Liver (tissue), 8 donors: ENCODE measurements at regions not wholly inside any gene's neighbourhood (a gene's known extent, or its start where the extent isn't known, plus 50 kb on each side); places are given as distances from the start of the nearest gene placed in this dataset.

Source experiments
- DNase-seq: peaks from one replicate; pipeline ENCODE4 v3.0.0-alpha.2; 2017; ENCODE audit warnings: low spot score
- H3K27ac ChIP-seq, 2 donors: one replicate each; pipeline ENCODE4 v1.7.0; 2013; ENCODE audit warnings: inconsistent platforms in 2 of 2, low read length in 2 of 2, control low read depth in 1 of 2, low read depth in 1 of 2, mild to moderate bottlenecking in 1 of 2
- H3K27me3 ChIP-seq, 4 donors: one replicate each; pipeline versions ENCODE4 v1.6.1 to v1.7.0; 2013; ENCODE audit warnings: low read length in 3 of 4, inconsistent platforms in 1 of 4, mild to moderate bottlenecking in 1 of 4, moderate library complexity in 1 of 4; ENCODE audit not compliant: control insufficient read depth in 4 of 4, insufficient read depth in 4 of 4
- H3K36me3 ChIP-seq, 4 donors: one replicate each; pipeline versions ENCODE4 v1.6.1 to v1.7.0; 2013; ENCODE audit warnings: low read length in 3 of 4, mild to moderate bottlenecking in 3 of 4, low read depth in 1 of 4, moderate library complexity in 1 of 4; ENCODE audit not compliant: control insufficient read depth in 4 of 4, insufficient read depth in 3 of 4
- H3K4me1 ChIP-seq, 4 donors: one replicate each; pipeline versions ENCODE4 v1.6.1 to v1.7.0; 2013; ENCODE audit warnings: low read length in 3 of 4, mild to moderate bottlenecking in 3 of 4, moderate library complexity in 1 of 4; ENCODE audit not compliant: control insufficient read depth in 4 of 4, insufficient read depth in 4 of 4
- H3K4me3 ChIP-seq, 3 donors: one replicate each; pipeline versions ENCODE4 v1.6.1 to v1.7.0; 2013; ENCODE audit warnings: low read length in 3 of 3, control low read depth in 1 of 3, low read depth in 1 of 3, mild to moderate bottlenecking in 1 of 3
- H3K9ac ChIP-seq, 2 donors: one replicate each; pipeline ENCODE4 v1.7.0; 2013; ENCODE audit warnings: low read length in 2 of 2, mild to moderate bottlenecking in 2 of 2, moderate library complexity in 2 of 2, control low read depth in 1 of 2, low read depth in 1 of 2
- H3K9me3 ChIP-seq, 4 donors: one replicate each; pipeline versions ENCODE4 v1.6.1 to v1.7.0; 2013; ENCODE audit warnings: low read length in 3 of 4; ENCODE audit not compliant: control insufficient read depth in 4 of 4
- EGR1 ChIP-seq, 2 donors: IDR thresholded peaks; 2 replicates each; pipeline ENCODE4 v1.6.1; 2016 to 2018; ENCODE audit warnings: antibody characterized with exemption in 2 of 2, low read depth in 2 of 2
- GABPA ChIP-seq, 2 donors: IDR thresholded peaks in 1 of 2; conservative IDR thresholded peaks in 1 of 2; 2 replicates each; pipeline ENCODE4 v1.6.1; 2016; ENCODE audit warnings: antibody characterized with exemption in 2 of 2, mild to moderate bottlenecking in 1 of 2, moderate library complexity in 1 of 2
- HNF4G ChIP-seq: IDR thresholded peaks from 2 replicates; pipeline ENCODE4 v1.6.1; 2016; ENCODE audit warnings: antibody characterized with exemption
- JUND ChIP-seq, 2 donors: IDR thresholded peaks; 2 replicates each; pipeline ENCODE4 v1.6.1; 2016; ENCODE audit warnings: antibody characterized with exemption in 2 of 2
- RAD21 ChIP-seq, 2 donors: IDR thresholded peaks; 2 replicates each; pipeline ENCODE4 v1.6.1; 2016; ENCODE audit warnings: antibody characterized with exemption in 2 of 2, mild to moderate bottlenecking in 2 of 2
- SP1 ChIP-seq: IDR thresholded peaks from 2 replicates; pipeline ENCODE4 v1.6.1; 2018; ENCODE audit warnings: antibody characterized with exemption, mild to moderate bottlenecking
- TAF1 ChIP-seq: conservative IDR thresholded peaks from 2 replicates; pipeline ENCODE4 v1.6.1; 2016; ENCODE audit warnings: antibody characterized with exemption, mild to moderate bottlenecking
- YY1 ChIP-seq: IDR thresholded peaks from 2 replicates; pipeline ENCODE4 v1.6.1; 2016; ENCODE audit warnings: antibody characterized with exemption, mild to moderate bottlenecking
- WGBS: extraction: QIAGEN DNeasy Blood & Tissue Kit; methylation state at CpG from one replicate; pipeline ENCODE4 v1.1.7; 2013; 5-methylcytosine and 5-hydroxymethylcytosine counted together
- TF ChIP-seq, protein P1 (sequence below): IDR thresholded peaks from 2 replicates; pipeline ENCODE4 v1.6.1; 2016; ENCODE audit warnings: antibody characterized with exemption
- TF ChIP-seq, protein P2 (sequence below): fragments of 150-350 bp; IDR thresholded peaks from 2 replicates; pipeline ENCODE4 v1.5.1; 2017; ENCODE audit warnings: improper control_type of control experiment, low read depth, low read length; ENCODE audit not compliant: missing input control
- TF ChIP-seq, protein P3 (sequence below): IDR thresholded peaks from 2 replicates; pipeline ENCODE4 v1.6.1; 2016; ENCODE audit warnings: antibody characterized with exemption, mild to moderate bottlenecking
- donor health status: healthy.
- donor health status: healthy.
- donor health status: healthy.
- donor health status: healthy.
- donor health status: healthy.

DNA sequence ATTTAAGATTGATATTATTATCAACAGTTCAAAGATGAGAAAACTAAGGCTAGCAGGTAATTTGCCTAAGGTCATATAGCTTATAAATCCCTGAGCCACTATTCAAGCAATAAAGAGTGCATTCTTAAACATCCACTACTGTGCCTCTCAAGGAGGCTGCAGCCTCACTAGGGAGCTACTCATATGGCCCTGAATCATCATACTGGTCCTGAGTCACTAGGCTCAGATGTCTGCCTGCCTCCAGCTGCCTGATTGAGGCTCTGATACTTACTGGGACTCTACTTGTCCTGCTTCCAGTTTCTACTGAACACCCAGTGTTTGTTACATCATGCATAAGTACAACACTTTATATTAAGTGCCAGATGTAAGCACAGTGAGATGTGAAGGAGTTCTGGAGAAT lies 110.7 kb downstream of the AASDH start (continued):
- TF ChIP-seq, protein P1, sequence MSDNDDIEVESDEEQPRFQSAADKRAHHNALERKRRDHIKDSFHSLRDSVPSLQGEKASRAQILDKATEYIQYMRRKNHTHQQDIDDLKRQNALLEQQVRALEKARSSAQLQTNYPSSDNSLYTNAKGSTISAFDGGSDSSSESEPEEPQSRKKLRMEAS, result no peak
- TF ChIP-seq RAD21 (IDR thresholded peaks at IDR 0.05) (no peak), HNF4G (no peak), YY1 (no peak), GABPA (IDR thresholded peaks at IDR 0.05 in 1 of 2, conservative IDR thresholded peaks at IDR 0.05 in 1 of 2) (no peak), JUND (IDR thresholded peaks at IDR 0.05) (no peak)
- TF ChIP-seq, protein P2, sequence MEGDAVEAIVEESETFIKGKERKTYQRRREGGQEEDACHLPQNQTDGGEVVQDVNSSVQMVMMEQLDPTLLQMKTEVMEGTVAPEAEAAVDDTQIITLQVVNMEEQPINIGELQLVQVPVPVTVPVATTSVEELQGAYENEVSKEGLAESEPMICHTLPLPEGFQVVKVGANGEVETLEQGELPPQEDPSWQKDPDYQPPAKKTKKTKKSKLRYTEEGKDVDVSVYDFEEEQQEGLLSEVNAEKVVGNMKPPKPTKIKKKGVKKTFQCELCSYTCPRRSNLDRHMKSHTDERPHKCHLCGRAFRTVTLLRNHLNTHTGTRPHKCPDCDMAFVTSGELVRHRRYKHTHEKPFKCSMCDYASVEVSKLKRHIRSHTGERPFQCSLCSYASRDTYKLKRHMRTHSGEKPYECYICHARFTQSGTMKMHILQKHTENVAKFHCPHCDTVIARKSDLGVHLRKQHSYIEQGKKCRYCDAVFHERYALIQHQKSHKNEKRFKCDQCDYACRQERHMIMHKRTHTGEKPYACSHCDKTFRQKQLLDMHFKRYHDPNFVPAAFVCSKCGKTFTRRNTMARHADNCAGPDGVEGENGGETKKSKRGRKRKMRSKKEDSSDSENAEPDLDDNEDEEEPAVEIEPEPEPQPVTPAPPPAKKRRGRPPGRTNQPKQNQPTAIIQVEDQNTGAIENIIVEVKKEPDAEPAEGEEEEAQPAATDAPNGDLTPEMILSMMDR, result no peak

DNA sequence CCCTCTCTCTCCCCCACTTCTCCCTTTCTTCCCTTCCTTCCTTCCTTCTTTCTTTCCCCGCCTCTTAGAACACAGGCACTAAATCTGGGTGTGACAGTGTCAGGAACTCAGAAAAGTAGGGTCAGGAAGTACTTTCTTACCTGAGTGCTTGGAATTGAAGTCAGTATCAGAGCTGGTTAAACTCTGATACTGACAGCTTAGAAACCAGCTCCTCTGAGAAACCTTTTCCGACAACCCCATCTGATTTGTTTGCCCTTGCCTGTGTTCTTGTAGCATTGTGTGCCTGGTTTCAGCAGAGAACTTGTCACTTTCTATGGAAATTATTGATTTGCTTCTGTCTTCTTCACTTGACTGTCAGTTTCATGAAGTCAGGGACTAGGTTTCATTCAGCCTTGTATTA lies 113.9 kb downstream of the AASDH start:
- WGBS, result 60% methylated on average over 2 of the region's 2 CpGs
- Histone ChIP-seq H3K27ac (no peak overlapping the region), H3K9me3 (no peaks in the 10 kb centered on the region), H3K27me3 (peaks cover 0 to 6% (median 0%) of the 10 kb centered on the region in 4 donors), H3K4me1 (no peaks in the 10 kb centered on the region), H3K36me3 (no peaks in the 10 kb centered on the region), H3K9ac (no peak overlapping the region), H3K4me3 (no peak overlapping the region)
- TF ChIP-seq RAD21 (IDR thresholded peaks at IDR 0.05) (no peak), YY1 (no peak), TAF1 (no peak), EGR1 (IDR thresholded peaks at IDR 0.05; ENCODE audit: low read depth in 2 of 2) (no peak)
- TF ChIP-seq, protein P2, result no peak
- TF ChIP-seq, protein P3, sequence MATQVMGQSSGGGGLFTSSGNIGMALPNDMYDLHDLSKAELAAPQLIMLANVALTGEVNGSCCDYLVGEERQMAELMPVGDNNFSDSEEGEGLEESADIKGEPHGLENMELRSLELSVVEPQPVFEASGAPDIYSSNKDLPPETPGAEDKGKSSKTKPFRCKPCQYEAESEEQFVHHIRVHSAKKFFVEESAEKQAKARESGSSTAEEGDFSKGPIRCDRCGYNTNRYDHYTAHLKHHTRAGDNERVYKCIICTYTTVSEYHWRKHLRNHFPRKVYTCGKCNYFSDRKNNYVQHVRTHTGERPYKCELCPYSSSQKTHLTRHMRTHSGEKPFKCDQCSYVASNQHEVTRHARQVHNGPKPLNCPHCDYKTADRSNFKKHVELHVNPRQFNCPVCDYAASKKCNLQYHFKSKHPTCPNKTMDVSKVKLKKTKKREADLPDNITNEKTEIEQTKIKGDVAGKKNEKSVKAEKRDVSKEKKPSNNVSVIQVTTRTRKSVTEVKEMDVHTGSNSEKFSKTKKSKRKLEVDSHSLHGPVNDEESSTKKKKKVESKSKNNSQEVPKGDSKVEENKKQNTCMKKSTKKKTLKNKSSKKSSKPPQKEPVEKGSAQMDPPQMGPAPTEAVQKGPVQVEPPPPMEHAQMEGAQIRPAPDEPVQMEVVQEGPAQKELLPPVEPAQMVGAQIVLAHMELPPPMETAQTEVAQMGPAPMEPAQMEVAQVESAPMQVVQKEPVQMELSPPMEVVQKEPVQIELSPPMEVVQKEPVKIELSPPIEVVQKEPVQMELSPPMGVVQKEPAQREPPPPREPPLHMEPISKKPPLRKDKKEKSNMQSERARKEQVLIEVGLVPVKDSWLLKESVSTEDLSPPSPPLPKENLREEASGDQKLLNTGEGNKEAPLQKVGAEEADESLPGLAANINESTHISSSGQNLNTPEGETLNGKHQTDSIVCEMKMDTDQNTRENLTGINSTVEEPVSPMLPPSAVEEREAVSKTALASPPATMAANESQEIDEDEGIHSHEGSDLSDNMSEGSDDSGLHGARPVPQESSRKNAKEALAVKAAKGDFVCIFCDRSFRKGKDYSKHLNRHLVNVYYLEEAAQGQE, result no peak
- DNase-seq, result no peak

DNA sequence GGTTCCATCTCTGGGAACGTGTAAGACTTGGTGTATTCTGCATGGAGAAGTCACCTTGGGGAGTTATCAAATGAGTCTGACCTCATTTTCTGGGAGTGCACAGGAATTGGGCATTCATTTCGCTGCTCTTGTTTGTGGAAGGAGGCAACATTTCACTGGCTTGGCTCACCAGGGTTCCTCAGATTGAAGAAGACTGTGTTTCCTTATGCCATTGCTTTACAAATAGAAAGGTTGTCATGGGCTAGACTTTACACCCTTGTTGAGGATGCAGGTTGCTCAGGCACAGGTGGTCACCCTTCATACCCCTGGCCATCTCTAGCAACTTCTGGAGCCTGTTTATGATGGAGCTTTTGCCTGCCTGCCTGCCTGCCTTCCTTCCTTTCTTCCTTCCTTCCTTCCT lies 114.4 kb downstream of the AASDH start:
- Histone ChIP-seq H3K27ac (no peak overlapping the region), H3K27me3 (peaks cover 0 to 6% (median 0%) of the 10 kb centered on the region in 4 donors), H3K9me3 (no peaks in the 10 kb centered on the region), H3K9ac (no peak overlapping the region), H3K4me3 (no peak overlapping the region), H3K36me3 (no peaks in the 10 kb centered on the region), H3K4me1 (no peaks in the 10 kb centered on the region)
- TF ChIP-seq EGR1 (IDR thresholded peaks at IDR 0.05; ENCODE audit: low read depth in 2 of 2) (no peak), TAF1 (no peak), SP1 (no peak)
- TF ChIP-seq, protein P2, result no peak
- WGBS, result 73% methylated on average over 2 of the region's 2 CpGs
- DNase-seq, result no peak
